ENCODE measurements at regions not wholly inside any gene's neighbourhood (a gene's known extent, or its start where the extent isn't known, plus 50 kb on each side); places are given as distances from the start of the nearest gene placed in this dataset.

GRCh38 chr6:104531646-104532045, 328.1 kb downstream of the HACE1 start:
- Mint-ChIP-seq H3K27me3 (peaks cover 8% of the 10 kb centered on the region), H3K27ac (no peak overlapping the region), H3K4me3 (no peak overlapping the region), H3K4me1 (no peaks in the 10 kb centered on the region), H3K36me3 (no peaks in the 10 kb centered on the region), H3K9me3 (no peaks in the 10 kb centered on the region)
- CTCF ChIA-PET: no interaction called here
- DNase-seq: no peak

GRCh38 chr6:104527761-104528415, 331.8 kb downstream of the HACE1 start:
- DNase-seq: no peak

GRCh38 chr6:104527311-104527710, 332.4 kb downstream of the HACE1 start:
- Mint-ChIP-seq H3K27ac (no peak overlapping the region), H3K9me3 (no peaks in the 10 kb centered on the region), H3K36me3 (no peaks in the 10 kb centered on the region), H3K4me1 (peaks cover 3% of the 10 kb centered on the region), H3K27me3 (peaks cover 12% of the 10 kb centered on the region), H3K4me3 (no peak overlapping the region)
- DNase-seq: no peak
- CTCF ChIA-PET: no interaction called here

More at GRCh38 chr6:104527761-104528415, 331.8 kb downstream of the HACE1 start:
- H3K4me3 Mint-ChIP-seq: no peak overlapping the region
- no peaks in the 10 kb centered on the region for H3K9me3 Mint-ChIP-seq
- H3K27me3 Mint-ChIP-seq: peaks cover 12% of the 10 kb centered on the region
- CTCF ChIA-PET: interaction anchor here (1.2 kb wide), 1 partner anchor 243 kb away, joined by 4 read pairs; no protein-coding TSS in a partner anchor
- H3K36me3 Mint-ChIP-seq: no peaks in the 10 kb centered on the region
- H3K27ac Mint-ChIP-seq: no peak overlapping the region
- peaks cover 3% of the 10 kb centered on the region for H3K4me1 Mint-ChIP-seq

GRCh38 chr6:104526376-104526775, 333.3 kb downstream of the HACE1 start:
- H3K4me1 Mint-ChIP-seq: peaks cover 3% of the 10 kb centered on the region
- H3K27ac Mint-ChIP-seq: no peak overlapping the region
- no peak for DNase-seq
- no peaks in the 10 kb centered on the region for H3K36me3 Mint-ChIP-seq
- H3K9me3 Mint-ChIP-seq: no peaks in the 10 kb centered on the region
- CTCF ChIA-PET: interaction anchor here (0.5 to 1.7 kb wide), 8 partner anchors 8 to 853 kb away, joined by 3 to 8 read pairs (median 4); no protein-coding TSS in a partner anchor
- peaks cover 12% of the 10 kb centered on the region for H3K27me3 Mint-ChIP-seq
- no peak overlapping the region for H3K4me3 Mint-ChIP-seq

- CTCF ChIA-PET: interaction anchor here (0.5 to 1.7 kb wide), 8 partner anchors 9 to 852 kb away, joined by 3 to 8 read pairs (median 3); no protein-coding TSS in a partner anchor
- Mint-ChIP-seq H3K27me3 (peaks cover 12% of the 10 kb centered on the region), H3K4me1 (peaks cover 3% of the 10 kb centered on the region), H3K36me3 (no peaks in the 10 kb centered on the region), H3K27ac (no peak overlapping the region), H3K9me3 (no peaks in the 10 kb centered on the region), H3K4me3 (no peak overlapping the region)
- peak; percentile 73 for DNase-seq
Measured at GRCh38 chr6:104525677-104526322, 333.9 kb downstream of the HACE1 start.

- CTCF ChIA-PET: no interaction called here
- H3K36me3 Mint-ChIP-seq: no peaks in the 10 kb centered on the region
- no peak overlapping the region for H3K4me3 Mint-ChIP-seq
Measured at GRCh38 chr6:104522533-104522932, 337.2 kb downstream of the HACE1 start.

GRCh38 chr6:104521176-104521575, 338.5 kb downstream of the HACE1 start:
- H3K4me1 Mint-ChIP-seq: peaks cover 3% of the 10 kb centered on the region
- H3K36me3 Mint-ChIP-seq: no peaks in the 10 kb centered on the region
- no peaks in the 10 kb centered on the region for H3K9me3 Mint-ChIP-seq
- no peak overlapping the region for H3K4me3 Mint-ChIP-seq
- H3K27ac Mint-ChIP-seq: no peak overlapping the region
- peaks cover 4% of the 10 kb centered on the region for H3K27me3 Mint-ChIP-seq
- CTCF ChIA-PET: no interaction called here
- DNase-seq: no peak

More at GRCh38 chr6:104522533-104522932, 337.2 kb downstream of the HACE1 start:
- no peak for DNase-seq
- no peak overlapping the region for H3K27ac Mint-ChIP-seq
- peaks cover 3% of the 10 kb centered on the region for H3K4me1 Mint-ChIP-seq
- peaks cover 4% of the 10 kb centered on the region for H3K27me3 Mint-ChIP-seq
- H3K9me3 Mint-ChIP-seq: no peaks in the 10 kb centered on the region

GRCh38 chr6:104519566-104519965, 340.2 kb downstream of the HACE1 start:
- H3K9me3 Mint-ChIP-seq: no peaks in the 10 kb centered on the region
- no peaks in the 10 kb centered on the region for H3K27me3 Mint-ChIP-seq
- DNase-seq: no peak
- no peaks in the 10 kb centered on the region for H3K36me3 Mint-ChIP-seq
- no peaks in the 10 kb centered on the region for H3K4me1 Mint-ChIP-seq
- H3K27ac Mint-ChIP-seq: no peak overlapping the region
- no peak overlapping the region for H3K4me3 Mint-ChIP-seq
- CTCF ChIA-PET: no interaction called here

- Mint-ChIP-seq H3K27me3 (no peaks in the 10 kb centered on the region), H3K27ac (no peak overlapping the region), H3K4me3 (no peak overlapping the region), H3K4me1 (no peaks in the 10 kb centered on the region), H3K9me3 (no peaks in the 10 kb centered on the region), H3K36me3 (no peaks in the 10 kb centered on the region)
- CTCF ChIA-PET: no interaction called here
- DNase-seq: no peak
Measured at GRCh38 chr6:104509355-104509754, 350.4 kb downstream of the HACE1 start.

GRCh38 chr6:104506429-104506828, 353.3 kb downstream of the HACE1 start:
- CTCF ChIA-PET: no interaction called here
- Mint-ChIP-seq H3K27me3 (no peaks in the 10 kb centered on the region), H3K4me1 (no peaks in the 10 kb centered on the region), H3K4me3 (no peak overlapping the region), H3K27ac (no peak overlapping the region), H3K36me3 (no peaks in the 10 kb centered on the region), H3K9me3 (no peaks in the 10 kb centered on the region)
- no peak for DNase-seq

- Mint-ChIP-seq H3K36me3 (no peaks in the 10 kb centered on the region), H3K27ac (no peak overlapping the region), H3K27me3 (no peaks in the 10 kb centered on the region), H3K9me3 (no peaks in the 10 kb centered on the region), H3K4me1 (no peaks in the 10 kb centered on the region), H3K4me3 (no peak overlapping the region)
- CTCF ChIA-PET: no interaction called here
- DNase-seq: no peak
Measured at GRCh38 chr6:104505838-104506237, 353.9 kb downstream of the HACE1 start.

- no peaks in the 10 kb centered on the region for H3K9me3 Mint-ChIP-seq
- DNase-seq: no peak
- H3K36me3 Mint-ChIP-seq: no peaks in the 10 kb centered on the region
- H3K27ac Mint-ChIP-seq: no peak overlapping the region
- no peak overlapping the region for H3K4me3 Mint-ChIP-seq
- CTCF ChIA-PET: interaction anchor here (1.4 kb wide), 1 partner anchor 26 kb away, joined by 4 read pairs; no protein-coding TSS in a partner anchor
- no peaks in the 10 kb centered on the region for H3K27me3 Mint-ChIP-seq
- H3K4me1 Mint-ChIP-seq: no peaks in the 10 kb centered on the region
Measured at GRCh38 chr6:104500265-104500664, 359.5 kb downstream of the HACE1 start.

GRCh38 chr6:104486035-104486434, 373.7 kb downstream of the HACE1 start:
- H3K4me3 Mint-ChIP-seq: no peak overlapping the region
- H3K4me1 Mint-ChIP-seq: no peaks in the 10 kb centered on the region
- no peaks in the 10 kb centered on the region for H3K27me3 Mint-ChIP-seq
- no peaks in the 10 kb centered on the region for H3K9me3 Mint-ChIP-seq
- no peaks in the 10 kb centered on the region for H3K36me3 Mint-ChIP-seq
- no peak for DNase-seq
- CTCF ChIA-PET: no interaction called here
- H3K27ac Mint-ChIP-seq: no peak overlapping the region

GRCh38 chr6:104484626-104485025, 375.1 kb downstream of the HACE1 start:
- no peaks in the 10 kb centered on the region for H3K36me3 Mint-ChIP-seq
- no peak overlapping the region for H3K27ac Mint-ChIP-seq
- no peaks in the 10 kb centered on the region for H3K9me3 Mint-ChIP-seq
- H3K4me1 Mint-ChIP-seq: no peaks in the 10 kb centered on the region
- H3K27me3 Mint-ChIP-seq: no peaks in the 10 kb centered on the region
- H3K4me3 Mint-ChIP-seq: no peak overlapping the region
- CTCF ChIA-PET: no interaction called here
- no peak for DNase-seq

GRCh38 chr6:104484191-104484590, 375.5 kb downstream of the HACE1 start:
- Mint-ChIP-seq H3K27me3 (no peaks in the 10 kb centered on the region), H3K4me1 (no peaks in the 10 kb centered on the region), H3K4me3 (no peak overlapping the region), H3K36me3 (no peaks in the 10 kb centered on the region), H3K27ac (no peak overlapping the region), H3K9me3 (no peaks in the 10 kb centered on the region)
- DNase-seq: no peak
- CTCF ChIA-PET: no interaction called here
